HCEC 1CT (cell line): ENCODE measurements at regions not wholly inside any gene's neighbourhood (a gene's known extent, or its start where the extent isn't known, plus 50 kb on each side); places are given as distances from the start of the nearest gene placed in this dataset.
A peak's percentile ranks its signal among the peaks of the same experiment; 100 is the strongest.

Source experiments
- DNase-seq: peaks from one replicate; pipeline ENCODE4 v3.0.0-alpha.2; 2017

DNA sequence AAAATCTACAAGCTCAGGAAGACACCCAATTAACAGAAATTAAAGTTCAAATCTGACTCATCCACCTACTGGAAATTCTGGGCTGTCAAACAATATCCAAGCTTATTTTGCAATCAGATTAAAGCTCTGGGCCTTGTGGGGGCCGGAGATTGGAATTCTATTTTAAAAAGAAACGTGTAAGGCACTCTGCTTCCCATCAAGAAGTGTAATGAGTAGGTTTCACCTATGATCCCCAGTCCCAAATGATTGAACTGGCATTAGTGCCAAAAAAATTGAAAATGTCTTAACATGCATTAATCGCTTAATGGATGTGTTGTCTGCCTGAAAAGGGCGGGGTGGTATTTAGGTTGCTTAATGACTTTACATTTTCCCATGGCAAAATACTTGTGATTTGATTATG lies 542.4 kb upstream of the BTBD3 start:
- no peak for DNase-seq

DNA sequence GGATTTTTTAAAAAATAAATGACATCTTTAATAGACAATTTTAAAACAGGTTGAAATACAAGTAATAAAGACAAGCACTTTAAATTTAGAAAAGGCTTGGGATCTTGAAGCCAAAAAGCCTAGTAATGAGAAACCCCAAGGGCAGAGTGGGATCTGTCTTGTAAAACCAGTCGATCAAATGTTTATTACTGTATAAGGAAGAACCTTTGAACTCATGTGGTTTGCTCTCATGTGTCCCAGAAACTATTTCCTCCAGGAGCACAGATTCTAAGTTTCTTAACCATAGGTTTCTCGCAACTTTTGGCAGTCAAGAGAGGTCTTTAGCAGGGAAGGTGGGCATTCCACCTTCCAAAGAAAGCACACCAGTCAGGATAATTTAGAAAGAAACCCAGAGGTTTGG lies 541.7 kb upstream of the BTBD3 start:
- no peak for DNase-seq

DNA sequence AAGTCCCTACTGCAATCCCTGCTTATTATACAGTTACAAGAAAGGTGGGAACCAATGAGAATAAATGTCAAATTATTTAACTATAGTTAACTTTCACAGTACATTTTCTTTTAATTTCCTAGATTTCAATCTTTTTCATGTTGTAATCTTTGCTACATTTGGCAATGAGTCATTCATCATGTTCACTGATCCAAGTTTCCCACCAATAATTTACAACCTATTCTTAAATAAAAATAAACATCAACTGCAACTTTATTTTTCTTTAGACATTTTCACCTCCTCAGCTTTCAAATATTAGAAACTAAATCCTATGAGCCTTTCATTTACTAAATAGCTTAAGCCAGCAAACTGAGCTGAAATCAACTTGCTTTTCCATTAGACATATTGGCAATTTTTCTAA lies 541.3 kb upstream of the BTBD3 start:
- no peak for DNase-seq

- DNase-seq: no peak
Measured at GRCh38 chr20:11376998-11377397, 540.7 kb upstream of the BTBD3 start.

DNA sequence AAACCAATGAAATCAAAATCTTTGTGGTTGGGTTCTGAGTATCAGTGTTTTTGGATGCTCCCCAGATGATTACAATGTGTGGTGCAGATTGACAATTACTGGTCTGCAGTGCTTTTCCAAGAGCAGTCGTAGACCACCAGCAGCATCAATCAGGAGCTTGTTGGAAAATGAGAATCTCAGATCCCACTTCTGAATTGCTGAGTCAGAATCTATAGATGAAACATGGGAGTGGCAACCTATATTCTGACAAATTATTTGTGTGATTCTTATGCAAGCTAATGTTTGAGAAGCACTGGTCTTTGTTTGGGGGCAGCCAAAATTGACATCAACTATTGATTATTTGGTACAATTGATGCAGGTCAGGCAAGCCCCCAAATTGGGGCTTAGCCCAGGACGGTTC lies 539.9 kb upstream of the BTBD3 start:
- DNase-seq: no peak

DNA sequence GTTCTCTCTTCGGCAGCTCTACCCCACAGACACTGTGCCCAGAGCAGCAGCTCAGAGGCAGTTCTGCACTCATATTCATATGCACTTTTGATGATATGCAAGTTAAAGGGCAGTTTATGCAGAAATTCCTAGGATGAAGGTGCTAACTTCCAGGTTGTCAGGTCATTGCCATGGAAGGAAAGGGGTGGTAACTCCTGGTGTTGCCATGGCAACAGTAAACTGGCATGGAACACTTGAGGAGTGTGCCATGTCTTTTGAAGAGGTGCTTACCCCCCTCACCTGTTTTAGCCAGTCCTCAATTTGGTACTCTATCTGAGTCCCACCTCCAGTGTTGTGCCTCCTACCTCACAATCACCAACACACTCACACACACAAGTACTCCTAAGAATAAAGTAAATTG lies 539.4 kb upstream of the BTBD3 start:
- no peak for DNase-seq

- DNase-seq: no peak
Measured at GRCh38 chr20:11379257-11380011, 538.3 kb upstream of the BTBD3 start.

GRCh38 chr20:11380283-11380682 lies 537.4 kb upstream of the BTBD3 start:
- no peak for DNase-seq

DNA sequence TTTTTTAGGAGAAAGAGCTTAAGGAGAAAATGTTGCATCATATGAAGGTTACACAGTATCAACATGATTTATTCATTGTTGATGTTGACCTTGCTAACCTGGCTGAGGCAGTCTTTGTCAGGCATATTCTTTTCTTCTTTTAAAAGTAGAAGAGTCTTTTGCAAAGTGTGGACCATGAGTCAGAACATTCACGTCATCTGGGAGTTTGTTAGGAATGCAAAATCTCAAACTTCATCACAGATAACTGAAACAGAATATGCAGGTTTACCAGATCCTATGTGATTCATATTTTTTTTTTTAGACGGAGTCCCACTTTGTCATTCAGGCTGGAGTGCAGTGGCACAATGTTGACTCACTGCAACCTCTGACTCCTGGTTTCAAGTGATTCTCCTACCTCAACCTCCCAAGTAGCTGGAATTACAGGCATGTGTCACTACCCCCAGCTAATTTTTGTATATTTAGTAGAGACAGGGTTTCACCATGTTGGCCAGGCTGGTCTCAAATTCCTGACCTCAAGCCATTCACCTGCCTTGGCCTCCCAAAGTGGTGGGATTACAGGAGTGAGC lies 530.4 kb upstream of the BTBD3 start:
- peak; percentile 51 for DNase-seq

GRCh38 chr20:11389186-11389585 lies 528.5 kb upstream of the BTBD3 start:
- DNase-seq: no peak

- no peak for DNase-seq
Measured at GRCh38 chr20:11391591-11391990, 526.1 kb upstream of the BTBD3 start.

GRCh38 chr20:11394145-11394833 lies 523.4 kb upstream of the BTBD3 start:
- peak; percentile 40 for DNase-seq

- DNase-seq: no peak
Measured at GRCh38 chr20:11395581-11395980, 522.1 kb upstream of the BTBD3 start.

- DNase-seq: no peak
Measured at GRCh38 chr20:11401988-11402387, 515.7 kb upstream of the BTBD3 start.

DNA sequence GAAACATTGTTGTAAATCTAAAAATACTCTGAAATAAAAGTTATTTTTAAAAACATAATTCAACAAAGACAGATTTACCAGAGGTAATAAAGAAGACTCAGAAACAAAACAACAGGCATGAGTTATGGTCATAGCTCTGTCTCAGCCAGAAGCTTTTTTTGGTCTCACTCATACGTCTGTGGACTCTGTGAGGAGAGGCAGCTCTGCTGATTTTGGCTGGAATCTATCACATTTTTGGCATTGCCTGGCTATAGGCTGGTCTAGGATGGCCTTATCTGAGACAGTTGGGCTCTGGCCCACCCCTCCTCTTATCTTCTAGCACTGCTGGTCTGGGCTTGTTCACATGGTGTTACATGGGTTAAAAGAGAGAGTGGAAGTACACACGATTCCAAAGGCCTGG lies 514.0 kb upstream of the BTBD3 start:
- DNase-seq: no peak

DNA sequence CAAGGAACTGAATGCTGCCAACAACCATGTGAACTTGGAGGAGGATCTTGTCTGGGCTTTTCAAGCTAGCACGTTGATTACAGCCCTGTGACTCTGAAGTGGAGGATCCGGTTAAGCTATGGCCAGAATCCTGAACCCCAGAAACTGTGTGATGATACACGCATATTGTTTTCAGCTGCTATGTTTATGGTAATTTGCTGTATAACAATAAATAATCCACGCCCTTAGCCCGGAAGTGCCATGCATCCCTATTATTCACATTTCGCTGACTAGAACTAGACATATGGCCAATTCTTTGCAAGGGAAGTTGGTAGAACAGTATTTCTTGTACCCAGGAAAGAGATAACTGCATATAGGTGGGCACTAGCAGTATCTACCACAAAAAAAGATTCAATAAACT lies 510.8 kb upstream of the BTBD3 start:
- DNase-seq: no peak

DNA sequence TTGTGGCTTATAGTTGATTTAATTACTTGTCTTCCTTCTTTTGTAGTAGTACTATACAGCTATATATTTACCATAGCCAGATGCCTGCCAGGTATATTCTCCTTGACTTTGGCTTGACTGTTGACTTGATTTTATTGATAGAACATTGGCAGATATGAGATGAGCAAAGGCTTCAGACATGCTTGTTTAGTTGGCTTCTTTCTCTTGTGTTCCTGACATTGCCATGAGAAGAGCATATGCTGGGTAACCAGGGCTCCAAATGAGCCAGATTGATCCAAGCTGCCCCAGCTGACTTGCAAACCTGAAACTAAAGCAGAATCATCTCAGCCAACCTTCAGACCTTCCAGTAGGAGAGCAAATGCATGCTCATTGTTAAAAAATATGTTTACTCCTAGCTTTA lies 508.1 kb upstream of the BTBD3 start:
- no peak for DNase-seq

DNA sequence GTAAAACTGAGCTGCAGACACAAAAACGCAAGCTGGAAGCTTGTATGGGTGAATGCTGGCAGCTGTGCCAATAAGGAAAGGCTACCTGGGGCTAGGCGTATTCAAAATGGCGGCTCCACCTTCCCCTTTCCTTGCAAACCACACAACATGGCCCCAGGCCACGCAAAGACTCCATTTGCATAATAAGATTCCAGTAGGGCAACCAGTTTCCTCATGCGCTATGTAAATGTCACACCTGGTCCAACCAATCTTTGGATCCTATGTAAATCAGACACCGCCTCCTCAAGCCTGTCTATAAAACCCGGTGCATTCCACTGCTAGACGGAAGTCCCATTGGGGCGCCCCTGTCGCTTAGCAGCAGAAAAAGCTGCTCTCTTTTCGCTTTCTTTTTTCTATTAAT lies 505.9 kb upstream of the BTBD3 start:
- no peak for DNase-seq

GRCh38 chr20:11426948-11427347 lies 490.7 kb upstream of the BTBD3 start:
- no peak for DNase-seq

DNA sequence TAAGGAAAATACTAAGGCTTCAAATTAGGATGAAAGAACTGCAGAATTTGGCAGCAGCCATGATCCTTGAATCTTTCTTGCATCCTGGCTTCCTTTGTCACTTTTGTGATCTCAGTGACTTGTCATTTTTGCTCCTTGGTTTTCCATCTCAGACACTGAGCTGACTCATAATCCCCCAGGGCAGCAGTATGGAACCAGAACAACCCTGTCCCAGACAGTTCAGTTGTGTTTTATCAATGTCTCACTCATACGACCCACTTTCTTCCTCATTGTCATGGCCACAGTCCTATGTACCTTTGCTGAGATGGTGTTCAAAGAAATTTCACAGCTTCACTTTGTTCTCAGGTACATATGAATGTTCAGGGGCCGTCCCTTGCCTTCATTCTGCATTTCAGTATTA lies 488.5 kb upstream of the BTBD3 start:
- no peak for DNase-seq

DNA sequence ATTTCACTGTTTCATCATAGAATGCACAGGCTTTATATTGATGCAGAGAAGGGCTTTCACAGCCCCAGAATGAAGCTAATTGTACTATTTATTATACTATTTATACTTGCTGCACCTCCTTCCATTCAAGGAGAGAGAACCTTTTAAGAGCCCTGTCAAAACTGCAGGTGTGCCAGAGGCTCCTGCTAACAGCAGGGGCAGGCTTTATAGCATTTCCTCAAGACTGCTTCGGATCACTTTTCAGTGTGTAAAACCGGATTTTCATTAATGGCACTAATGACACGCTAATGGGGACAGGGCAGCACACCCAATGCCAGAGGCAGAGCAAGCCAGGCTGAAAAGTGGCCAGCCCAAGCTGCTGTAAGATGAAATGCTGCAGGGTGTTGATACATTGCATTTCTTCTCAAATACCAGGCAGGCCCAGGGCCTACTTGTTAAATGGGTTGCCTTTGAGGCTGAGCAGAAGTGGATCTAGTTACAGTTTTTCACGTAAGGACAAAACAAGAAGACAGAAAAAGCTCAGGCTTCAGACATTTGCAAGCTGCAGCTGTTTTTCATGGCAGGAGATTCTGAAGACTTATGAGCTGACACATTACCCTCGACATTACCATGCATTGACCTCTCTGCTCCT lies 487.7 kb upstream of the BTBD3 start:
- no peak for DNase-seq

DNA sequence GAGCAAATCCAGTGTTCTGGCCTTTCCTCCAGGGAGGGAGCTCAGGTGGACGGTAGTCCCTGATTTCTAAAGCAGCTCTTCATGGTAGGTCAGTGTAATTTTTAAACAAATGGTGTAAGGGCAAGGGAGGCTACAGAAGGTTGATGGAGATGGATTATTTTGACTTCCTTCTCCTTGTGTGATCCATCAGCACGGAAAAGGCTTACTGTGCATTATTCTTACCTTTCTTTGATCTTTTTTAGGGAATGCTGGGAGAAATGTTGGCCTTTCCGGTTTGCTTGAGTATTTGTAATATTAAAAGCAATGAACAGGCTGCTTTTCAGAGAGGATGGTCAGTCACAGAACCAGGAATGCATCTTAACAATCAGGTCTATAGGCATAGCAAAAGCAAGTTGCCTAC lies 487.0 kb upstream of the BTBD3 start:
- DNase-seq: no peak

GRCh38 chr20:11431621-11432020 lies 486.1 kb upstream of the BTBD3 start:
- no peak for DNase-seq

DNA sequence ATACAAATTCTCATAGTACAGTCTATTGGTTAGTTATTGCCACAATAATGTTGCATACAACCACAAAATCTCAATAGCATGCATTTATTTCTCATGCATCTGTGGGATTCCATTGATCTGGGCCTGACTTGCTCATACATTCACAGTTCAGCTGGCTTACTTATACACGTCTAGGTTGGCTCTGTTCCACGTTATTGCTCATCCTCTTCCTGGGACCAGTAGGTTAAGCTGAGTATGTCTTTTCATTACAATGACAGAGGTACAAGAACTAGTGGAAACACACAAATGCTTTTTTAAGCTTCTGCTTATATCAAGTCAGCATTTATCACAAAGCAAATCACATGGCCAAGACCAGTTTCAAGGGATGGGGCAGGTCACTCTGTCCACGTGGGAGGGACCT lies 485.3 kb upstream of the BTBD3 start:
- peak; percentile 34 for DNase-seq
